LoVo (cell line): ENCODE measurements at regions not wholly inside any gene's neighbourhood (a gene's known extent, or its start where the extent isn't known, plus 50 kb on each side); places are given as distances from the start of the nearest gene placed in this dataset.
"Not testable (repeated sequence)": the region's sequence is repeated elsewhere in the genome, so short reads cannot be mapped to it uniquely, and the experiment has no call there.

Experiments used
- DNase-seq: peaks from one replicate; pipeline ENCODE4 v3.0.0-alpha.2; 2016; ENCODE audit warnings: low spot score

DNA sequence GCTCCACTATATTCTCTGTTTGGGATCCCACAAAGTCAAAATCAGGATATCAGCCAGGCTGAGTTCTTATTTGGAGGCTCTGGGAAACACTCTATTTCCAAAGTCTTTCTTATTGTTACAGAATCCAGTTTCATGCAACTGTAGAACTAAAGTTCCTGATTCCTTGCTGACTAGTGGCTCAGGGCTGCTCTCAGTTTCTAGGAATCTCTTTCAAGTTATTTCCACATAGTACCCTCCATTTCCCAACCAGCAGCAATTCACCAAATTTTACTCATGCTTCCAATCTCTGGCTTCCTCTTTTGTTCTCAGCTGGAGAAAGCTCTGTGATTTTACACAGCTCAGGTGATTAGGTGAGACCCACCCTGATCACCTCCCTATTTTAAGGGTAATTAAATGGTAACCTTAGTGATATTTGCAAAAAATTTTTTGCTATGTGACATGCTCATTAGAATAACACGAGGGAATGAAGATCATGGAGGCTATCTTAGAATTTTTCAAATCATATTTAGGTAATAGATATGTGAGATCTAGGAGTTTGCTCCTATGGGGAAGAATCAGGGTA lies 794.9 kb upstream of the ARRDC3 start:
- DNase-seq = no peak

- no peak for DNase-seq
Measured at GRCh38 chr5:92163906-92164305, 780.8 kb upstream of the ARRDC3 start.

DNA sequence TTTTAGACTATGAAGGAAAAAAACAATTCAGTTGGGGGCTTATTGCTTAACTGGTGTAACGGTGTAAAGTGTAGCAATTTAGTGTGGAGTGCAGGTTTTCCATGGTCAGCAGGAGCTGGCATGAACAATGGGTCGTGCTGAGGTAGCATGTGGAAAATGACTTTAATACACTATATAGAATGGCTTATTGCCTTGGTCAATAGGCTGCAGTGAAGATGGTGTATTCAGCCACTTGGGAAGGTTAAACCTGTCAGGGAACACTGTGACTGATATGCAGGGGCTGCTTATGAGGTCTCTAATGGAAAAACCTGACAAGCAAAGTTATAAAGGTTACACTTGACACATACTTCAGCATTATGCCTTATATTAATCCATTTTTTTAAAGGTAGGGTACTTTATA lies 764.7 kb upstream of the ARRDC3 start:
- DNase-seq = no peak

DNA sequence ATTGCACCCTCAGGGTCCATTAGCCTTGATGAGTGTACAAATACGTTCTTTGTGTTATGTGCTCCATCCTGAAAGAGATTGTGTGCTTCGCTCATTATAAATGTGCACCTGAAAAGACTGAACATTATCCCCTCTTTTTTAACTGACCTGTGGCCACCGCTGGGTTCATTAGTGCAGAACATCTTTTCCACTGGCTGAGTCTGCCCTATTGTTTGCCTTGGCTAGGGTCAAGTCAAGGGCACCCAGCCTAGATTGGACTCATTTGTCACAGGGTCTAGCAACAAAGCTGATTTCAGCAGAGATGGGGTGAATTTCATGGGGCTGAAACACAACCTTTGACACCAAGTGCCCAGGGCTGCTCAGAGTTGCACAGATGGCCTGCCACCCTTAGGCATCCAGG lies 764.1 kb upstream of the ARRDC3 start:
- DNase-seq = no peak

GRCh38 chr5:92145852-92146251 lies 762.7 kb upstream of the ARRDC3 start:
- no peak for DNase-seq

DNA sequence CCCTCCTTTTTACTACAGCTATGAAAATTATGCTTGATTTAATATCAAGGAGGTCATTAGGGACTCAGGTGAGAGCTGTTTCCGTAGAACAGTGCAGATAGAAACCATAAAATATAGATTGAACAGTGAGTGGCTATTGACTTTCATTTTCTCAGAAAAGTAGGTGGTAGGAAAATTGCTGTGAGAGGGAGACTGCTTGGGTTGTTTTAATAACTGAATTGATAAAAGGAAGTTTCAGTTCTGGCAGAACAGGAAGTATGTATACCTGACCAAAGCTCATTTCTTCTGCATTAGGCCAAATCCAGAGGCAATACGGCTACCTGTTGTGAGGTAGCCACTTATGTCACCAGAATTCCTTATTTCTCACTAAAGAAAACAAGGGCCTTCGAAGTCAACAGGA lies 761.7 kb upstream of the ARRDC3 start:
- no peak for DNase-seq

GRCh38 chr5:92132294-92132908 lies 749.3 kb upstream of the ARRDC3 start:
- not testable (repeated sequence) for DNase-seq

DNA sequence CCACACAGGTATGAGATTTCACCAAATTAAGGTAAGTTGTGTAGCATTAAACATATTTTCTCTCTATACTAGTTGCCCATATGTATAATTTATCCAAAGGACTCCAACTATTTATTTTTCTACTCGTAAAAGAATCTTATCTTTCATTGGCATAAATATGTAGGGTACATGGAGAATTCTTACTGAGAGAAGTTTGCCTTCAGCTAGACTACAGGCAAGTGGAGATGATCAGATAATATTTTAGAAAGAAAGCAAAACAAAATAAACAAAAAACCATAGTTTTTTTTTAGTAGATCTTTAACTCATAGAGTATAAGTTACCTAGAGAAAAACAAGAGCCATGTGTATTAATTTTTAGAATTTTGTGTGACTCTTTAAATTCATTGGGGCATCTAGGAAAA lies 743.1 kb upstream of the ARRDC3 start:
- no peak for DNase-seq

- DNase-seq = no peak
Measured at GRCh38 chr5:92119110-92119509, 736.0 kb upstream of the ARRDC3 start.

GRCh38 chr5:92106808-92107207 lies 723.7 kb upstream of the ARRDC3 start:
- no peak for DNase-seq

- DNase-seq = no peak
Measured at GRCh38 chr5:92104126-92104525, 721.0 kb upstream of the ARRDC3 start.

GRCh38 chr5:92102313-92102712 lies 719.2 kb upstream of the ARRDC3 start:
- DNase-seq = no peak

GRCh38 chr5:92092239-92092638 lies 709.1 kb upstream of the ARRDC3 start:
- DNase-seq = no peak

- DNase-seq = no peak
Measured at GRCh38 chr5:92086059-92086811, 703.1 kb upstream of the ARRDC3 start.

DNA sequence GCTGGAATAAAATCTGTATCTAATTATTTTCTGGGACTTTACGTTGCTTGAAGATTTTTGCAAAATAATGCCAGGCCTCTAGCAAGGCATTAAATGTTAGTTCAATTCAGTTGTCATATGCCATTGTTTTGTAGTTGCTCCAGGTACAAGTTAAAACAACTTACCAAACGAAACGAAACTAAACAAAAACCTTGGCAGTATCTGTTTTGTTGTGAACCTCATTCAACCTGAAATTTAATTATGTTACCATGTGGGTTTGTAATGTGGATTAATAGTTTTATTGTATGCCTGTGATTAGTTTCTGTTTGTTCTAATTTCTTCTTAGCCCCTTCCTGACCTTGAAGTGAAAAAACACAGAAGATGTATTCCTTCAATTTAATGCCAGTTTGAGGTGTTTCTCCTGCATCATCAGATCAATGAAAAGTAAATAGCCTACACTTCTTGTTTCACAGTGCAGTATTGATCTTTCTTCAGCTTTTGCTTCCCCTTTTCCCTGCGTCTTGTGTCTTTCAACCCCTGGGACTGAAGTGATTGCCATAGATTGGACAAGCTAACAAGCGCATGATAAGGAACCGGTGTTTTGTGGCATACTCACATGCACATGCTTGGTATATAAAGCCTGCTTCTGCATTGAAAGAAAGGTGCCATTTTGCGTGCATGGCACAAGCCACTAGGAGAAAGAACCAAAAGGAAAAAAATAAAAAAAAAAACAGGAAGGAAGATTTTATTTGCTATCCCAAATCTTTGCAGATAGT lies 699.0 kb upstream of the ARRDC3 start:
- no peak for DNase-seq

DNA sequence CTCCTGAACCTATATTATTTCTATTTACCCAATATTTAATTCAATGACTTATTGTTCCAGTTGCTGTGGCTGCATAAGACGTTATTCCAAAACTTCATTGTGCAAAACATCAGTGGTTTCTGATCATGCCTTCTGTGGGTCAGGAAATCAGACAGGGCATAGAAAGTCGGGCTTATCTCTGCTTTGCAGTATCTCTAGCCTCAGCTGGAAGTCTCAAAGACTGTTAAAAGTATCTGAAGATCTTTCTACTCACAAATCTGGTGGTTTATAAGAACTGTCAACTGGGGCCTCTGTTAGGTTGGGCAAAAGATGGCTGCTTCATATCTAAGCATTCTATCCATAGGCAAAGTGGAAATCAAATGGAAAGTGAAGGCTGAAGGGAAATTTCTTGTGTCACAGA lies 687.7 kb upstream of the ARRDC3 start:
- no peak for DNase-seq

GRCh38 chr5:92064993-92065392 lies 681.9 kb upstream of the ARRDC3 start:
- DNase-seq = no peak

DNA sequence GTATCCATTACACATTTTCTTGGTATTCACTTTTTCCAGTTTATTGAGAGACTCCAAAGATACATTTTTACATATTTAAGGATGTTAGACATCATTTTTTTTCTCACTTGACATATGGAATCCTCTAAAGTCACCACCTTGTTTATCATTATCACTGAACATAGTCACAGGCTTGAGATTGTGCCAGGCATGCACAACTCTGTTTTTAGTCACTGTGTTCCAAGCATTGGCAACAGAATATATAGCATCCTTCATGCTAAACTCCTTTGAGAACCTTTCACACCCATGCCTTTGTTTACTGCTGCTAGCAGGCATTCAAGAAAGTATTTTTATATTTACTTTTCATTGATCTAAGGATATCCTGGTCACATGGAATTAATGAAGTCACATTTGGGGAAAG lies 668.6 kb upstream of the ARRDC3 start:
- DNase-seq = no peak

- DNase-seq = no peak
Measured at GRCh38 chr5:92050970-92051369, 667.9 kb upstream of the ARRDC3 start.

- DNase-seq = no peak
Measured at GRCh38 chr5:92041911-92042660, 659.0 kb upstream of the ARRDC3 start.

DNA sequence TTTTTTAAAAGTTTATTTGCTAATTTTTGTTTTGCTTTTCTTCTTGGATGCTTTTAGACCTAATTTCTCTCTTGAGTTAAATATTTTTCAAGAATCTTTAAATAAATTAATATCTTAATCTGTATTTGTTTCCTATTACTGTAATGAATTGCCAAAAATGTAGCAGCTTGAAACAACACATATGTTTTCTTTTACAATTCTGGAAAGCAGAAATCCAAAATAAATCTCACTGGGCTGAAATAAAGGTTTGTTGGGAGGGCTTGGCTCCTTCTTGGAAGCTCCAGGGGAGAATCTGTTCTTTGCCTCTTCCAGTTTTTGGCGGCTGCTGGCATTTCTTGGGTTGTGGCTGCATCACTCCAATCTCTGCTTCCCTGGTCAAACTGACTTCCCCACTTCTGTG lies 658.1 kb upstream of the ARRDC3 start:
- no peak for DNase-seq

DNA sequence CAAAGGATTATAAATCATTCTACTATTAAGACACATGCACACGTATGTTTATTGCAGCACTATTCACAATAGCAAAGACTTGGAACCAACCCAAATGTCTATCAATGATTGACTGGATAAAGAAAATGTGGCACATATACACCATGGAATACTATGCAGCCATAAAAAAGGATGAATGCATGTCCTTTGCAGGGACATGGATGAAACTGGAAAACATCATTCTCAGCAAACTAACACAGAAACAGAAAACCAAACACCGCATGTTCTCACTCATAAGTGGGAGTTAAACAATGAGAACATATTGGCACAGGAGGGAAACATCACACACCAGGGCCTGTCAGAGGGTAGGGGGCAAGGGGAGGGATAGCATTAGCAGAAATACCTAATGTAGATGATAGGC lies 646.7 kb upstream of the ARRDC3 start:
- not testable (repeated sequence) for DNase-seq
